ENCODE measurements at regions not wholly inside any gene's neighbourhood (a gene's known extent, or its start where the extent isn't known, plus 50 kb on each side); places are given as distances from the start of the nearest gene placed in this dataset.

- DNase-seq, result no peak
Measured at GRCh38 chr1:83596331-83596730, 402.6 kb downstream of the TTLL7 start.

DNA sequence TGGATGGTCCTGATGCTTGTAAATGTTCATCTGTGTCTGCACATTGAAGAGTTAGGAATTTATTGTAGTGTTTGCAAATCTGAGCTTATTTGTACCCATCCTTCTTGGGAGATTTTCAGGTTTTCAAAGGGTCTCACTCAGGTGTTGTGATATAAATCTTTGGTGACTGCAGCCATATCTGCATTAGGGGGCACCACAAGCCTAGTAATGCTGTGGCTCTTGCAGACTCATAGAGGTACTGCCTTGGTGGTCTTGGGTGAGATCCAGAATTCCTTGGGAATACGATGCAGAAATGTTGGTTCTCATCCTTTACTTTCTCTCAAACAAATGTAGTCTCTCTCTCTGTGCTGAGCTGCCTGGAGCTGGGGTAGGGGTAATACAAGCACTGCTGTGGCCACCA is 405.9 kb downstream of the TTLL7 start:
- DNase-seq, result no peak

DNA sequence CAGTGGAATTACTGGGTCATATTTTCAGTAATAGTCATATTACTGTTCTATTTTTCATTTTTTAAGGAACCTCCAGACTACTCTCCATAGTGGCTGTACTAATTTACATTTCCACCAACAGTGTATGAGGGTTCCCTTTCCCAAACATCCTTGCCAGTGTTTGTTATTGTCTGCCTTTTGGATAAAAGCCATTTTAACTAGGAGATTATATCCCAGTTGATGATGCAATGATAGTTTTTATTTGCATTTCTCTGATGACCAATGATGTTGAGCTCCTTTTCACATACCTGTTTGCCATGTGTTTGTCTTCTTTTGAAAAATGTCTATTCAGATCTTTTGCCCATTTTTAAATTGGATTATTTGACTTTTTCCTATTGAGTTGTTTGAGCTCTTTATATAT is 410.8 kb downstream of the TTLL7 start:
- DNase-seq, result no peak

DNA sequence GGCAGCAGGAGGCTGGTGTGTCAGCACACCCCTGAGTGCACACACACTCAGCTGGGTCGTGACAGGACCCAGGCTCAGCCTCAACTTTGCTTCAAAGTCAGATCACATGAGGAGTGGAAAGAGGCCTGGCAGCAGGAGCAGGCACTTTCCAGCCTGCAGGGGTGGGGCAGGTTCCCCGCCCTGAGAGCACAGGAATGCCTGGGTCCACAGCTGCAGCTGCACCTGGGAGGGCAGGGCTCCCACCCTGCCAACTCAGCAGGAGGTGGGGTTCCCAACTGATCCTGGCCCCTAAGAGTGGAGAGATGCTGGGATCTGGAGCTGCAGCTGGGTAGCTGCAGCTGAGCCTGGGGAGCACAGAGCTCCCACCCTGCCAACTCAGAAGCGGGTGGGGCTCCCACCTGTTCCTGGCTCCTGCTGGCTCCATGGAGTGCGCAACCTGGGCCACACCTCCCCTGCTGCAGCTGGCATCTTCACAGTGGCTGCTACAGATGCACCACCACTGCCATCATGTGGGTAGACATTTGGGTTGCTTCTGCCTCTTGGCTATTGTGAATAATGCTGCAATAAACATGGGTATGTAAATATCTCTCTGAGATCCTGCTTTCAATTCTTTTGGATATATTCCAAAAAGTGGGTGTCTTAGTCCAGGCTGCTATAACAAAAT is 415.4 kb downstream of the TTLL7 start:
- peak in 12 of 56 donors; percentile 1 to 38 (median 6) for DNase-seq

DNA sequence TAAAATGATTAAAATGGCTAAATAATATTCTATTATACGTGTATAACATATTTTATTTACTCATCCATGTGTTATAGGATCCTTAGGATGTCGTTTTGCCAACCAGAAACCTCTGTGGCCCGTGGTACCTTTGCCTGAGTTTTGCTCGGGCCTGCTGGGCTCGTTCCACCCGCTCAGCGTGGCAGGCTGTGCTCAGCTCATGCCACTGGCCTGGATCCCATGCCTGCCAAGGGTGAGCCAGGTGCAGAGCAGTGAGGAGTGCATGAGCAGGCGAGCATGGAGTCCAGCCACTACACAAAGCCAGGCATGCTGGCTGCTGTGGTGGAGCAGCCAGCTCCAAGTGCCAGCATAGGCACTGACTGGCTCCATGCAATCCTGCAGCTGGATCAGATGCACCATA is 417.2 kb downstream of the TTLL7 start:
- no peak for DNase-seq

GRCh38 chr1:83574791-83575190 is 424.1 kb downstream of the TTLL7 start:
- no peak for DNase-seq

DNA sequence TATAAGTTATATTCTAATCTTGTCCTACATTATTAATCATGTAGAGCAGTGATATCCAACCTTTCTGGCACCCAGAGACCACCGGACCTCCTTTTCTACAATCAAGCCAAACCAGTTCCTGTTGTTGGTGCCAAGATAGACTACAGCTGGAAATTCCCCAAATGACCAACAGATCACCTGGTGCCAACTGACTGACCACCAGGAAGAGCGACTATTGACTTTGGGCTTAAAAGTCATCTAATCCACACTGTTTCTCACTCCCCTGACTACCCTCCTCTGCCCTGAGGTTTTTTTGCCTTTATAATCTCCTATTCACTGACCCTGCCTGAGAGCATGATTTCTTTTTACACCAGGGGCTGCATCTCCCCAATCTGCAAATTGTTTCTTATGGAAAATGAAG is 425.2 kb downstream of the TTLL7 start:
- DNase-seq, result no peak

- no peak for DNase-seq
Measured at GRCh38 chr1:83571536-83571935, 427.4 kb downstream of the TTLL7 start.

- no peak for DNase-seq
Measured at GRCh38 chr1:83561346-83561745, 437.6 kb downstream of the TTLL7 start.

- no peak for DNase-seq
Measured at GRCh38 chr1:83559129-83559840, 439.6 kb downstream of the TTLL7 start.

DNA sequence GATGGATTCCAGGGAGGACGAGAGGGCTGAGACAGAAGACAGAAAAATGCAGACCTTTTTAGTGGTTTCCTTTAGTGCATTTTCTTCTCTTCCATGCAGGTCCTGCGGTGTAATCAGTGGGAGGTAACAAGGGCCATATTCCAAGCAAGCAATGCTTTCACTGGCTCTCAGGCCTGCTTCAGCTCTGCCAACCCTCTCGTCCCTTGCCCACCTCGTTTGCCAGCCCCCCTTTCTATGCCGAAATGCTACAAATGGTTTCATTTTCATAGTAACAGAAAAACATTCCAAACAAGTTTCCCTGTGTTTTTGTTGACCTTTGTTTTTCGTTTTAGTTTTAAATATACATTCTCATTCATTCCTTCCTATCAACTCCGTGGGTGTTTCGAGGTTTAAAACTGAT is 443.1 kb downstream of the TTLL7 start:
- no peak for DNase-seq

DNA sequence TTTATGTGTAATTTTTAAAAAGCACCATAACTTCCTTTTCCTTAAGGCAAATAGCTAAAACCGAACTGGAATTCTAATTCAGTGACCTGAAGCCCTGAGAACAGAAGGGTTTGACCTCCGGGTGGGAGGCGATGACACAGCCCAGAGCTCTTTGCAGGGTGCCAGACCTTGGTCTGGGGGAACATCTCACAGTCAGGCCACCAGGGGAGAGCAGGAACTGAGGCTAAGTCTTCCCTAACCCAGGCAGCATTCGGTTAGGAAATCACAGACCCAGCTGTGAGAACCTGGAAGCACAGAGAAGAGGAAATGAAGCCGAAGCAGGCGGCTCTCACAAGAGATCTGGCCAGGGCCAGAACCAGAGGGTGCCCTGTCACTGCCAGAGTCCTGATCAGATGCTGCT is 444.8 kb downstream of the TTLL7 start:
- no peak for DNase-seq

DNA sequence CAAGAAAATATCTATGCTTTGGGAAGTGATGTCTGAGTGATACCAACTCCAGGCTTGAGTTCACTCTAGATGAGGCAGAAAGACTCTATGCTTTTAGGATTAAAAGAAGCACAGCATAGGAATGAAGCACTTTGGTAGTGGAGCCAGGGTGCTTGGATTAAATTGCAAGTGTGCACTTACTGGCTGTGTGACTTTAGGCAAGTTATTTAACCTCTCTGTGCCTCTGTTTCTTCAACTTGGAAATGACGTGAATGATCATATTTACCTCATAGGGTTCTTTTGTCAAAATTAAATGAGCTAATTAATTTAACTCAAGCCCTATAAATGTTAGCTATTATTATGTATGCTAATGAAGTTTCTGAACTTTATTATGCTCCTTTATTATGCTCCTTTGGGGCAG is 446.1 kb downstream of the TTLL7 start:
- DNase-seq, result no peak

- no peak for DNase-seq
Measured at GRCh38 chr1:83548311-83548710, 450.6 kb downstream of the TTLL7 start.

DNA sequence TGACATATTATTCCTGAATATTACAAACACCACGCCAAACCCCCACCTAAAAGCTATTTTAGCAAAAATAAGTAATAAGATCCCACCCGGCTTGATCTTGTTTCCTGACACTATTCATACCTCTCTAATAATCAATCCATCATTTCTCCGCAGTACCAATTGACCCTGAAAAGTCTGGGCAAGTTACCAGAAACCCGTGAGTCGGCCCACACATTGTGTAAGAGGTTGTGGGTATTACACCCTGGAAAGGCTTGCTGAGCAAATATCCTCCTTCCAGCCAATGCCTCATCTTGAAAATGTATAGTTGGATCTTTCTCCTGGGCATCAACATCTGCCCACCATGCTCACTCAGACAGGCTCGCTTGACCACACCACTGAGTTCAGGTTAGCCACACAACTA is 451.0 kb downstream of the TTLL7 start:
- no peak for DNase-seq

GRCh38 chr1:83546874-83547273 is 452.1 kb downstream of the TTLL7 start:
- DNase-seq, result no peak

- no peak for DNase-seq
Measured at GRCh38 chr1:83545066-83545862, 453.7 kb downstream of the TTLL7 start.

DNA sequence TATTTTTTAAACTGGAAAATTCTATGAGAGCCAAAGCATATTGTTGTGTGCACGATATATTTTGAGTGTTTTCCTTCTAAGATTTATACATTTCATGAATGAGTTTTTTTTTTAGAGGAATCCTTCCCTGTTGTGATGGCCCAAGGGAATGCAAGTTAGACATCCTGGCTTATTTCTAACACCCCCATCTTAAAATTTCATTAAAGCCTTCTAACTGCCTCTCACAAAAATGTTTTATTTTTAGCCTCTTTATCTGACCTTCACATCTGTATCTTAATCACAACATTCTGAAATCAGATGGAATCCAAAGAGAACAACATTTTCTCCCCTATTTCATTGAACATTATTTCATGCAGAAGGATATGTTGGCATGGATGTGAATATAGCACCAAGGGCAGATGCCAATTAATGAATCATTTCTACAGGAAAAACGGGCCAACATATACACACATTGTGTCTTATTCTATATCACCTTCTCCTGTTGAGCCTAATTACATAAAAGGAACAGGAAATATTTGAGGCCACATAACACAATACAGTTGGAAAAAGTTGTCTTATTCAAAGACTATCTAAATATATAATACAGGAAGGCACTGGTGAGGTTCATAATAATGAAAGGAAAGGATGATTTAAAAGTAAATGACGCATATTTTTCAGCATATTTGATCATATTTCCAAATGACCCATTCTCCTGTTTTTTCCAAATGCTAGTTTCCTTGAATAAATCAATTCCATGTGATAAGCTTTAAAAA is 455.5 kb downstream of the TTLL7 start:
- DNase-seq, result no peak

DNA sequence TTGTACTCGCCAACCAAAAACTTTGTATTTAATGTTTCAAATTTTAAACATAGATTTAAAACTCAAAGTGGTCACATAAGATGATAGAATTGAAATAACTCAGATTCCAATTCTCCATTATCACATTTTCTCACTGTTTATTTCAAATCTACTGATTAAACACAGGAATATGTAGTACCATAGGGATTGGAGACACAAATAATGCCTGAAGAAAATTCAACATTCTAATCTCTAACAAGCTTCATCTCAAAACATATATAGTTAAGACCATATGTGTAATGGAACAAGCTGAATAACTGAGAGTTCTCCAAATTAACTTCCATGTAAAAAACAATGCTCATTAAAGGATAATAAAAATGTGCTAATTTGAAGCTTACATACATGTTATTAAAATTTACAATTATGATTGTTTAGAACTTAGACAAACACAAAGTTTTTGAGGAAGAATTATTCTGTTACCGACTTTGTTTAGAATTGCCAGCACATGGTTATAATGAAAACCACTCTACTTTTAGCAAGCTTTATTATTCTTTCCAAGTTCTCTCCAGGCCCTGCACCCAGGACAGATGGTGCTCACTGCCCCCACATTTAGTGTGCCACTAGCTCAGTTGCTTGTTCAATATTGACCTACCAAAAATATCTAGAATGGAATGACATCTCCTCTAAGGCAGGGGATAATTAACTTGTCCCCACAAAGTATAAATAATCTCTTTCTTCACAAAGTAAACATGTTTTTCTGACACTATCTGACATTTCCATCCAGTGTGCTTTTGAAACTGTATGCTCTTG is 467.2 kb downstream of the TTLL7 start:
- DNase-seq, result peak in 2 of 56 donors; percentile 0 to 2

GRCh38 chr1:83530506-83530905 is 468.4 kb downstream of the TTLL7 start:
- DNase-seq, result no peak

GRCh38 chr1:83527987-83528386 is 470.9 kb downstream of the TTLL7 start:
- DNase-seq, result no peak

All from amygdala (tissue), 56 donors.